Kidney (tissue), 13 donors: ENCODE measurements at regions not wholly inside any gene's neighbourhood (a gene's known extent, or its start where the extent isn't known, plus 50 kb on each side); places are given as distances from the start of the nearest gene placed in this dataset.

Experiments used
- DNase-seq, 5 donors: peaks; one replicate each; pipeline ENCODE4 v3.0.0-alpha.2; 2013 to 2020
- FAIRE-seq: peaks from 2 replicates; lab custom pipeline; 2012; peaks lifted over from hg19 to GRCh38; lab: Jason Lieb, UNC
- H3K27ac ChIP-seq, 2 donors: one replicate each; pipeline ENCODE4 v1.7.0; 2013; ENCODE audit warnings: low read depth in 2 of 2, low read length in 2 of 2, inconsistent platforms in 1 of 2
- H3K27me3 ChIP-seq: one replicate; pipeline ENCODE4 v1.7.1; 2013; ENCODE audit warnings: low read length, inconsistent platforms; ENCODE audit not compliant: control insufficient read depth, insufficient read depth
- H3K36me3 ChIP-seq, 3 donors: one replicate each; pipeline versions ENCODE4 v1.7.0 to v1.7.1; 2013; ENCODE audit warnings: low read length in 3 of 3, control low read depth in 1 of 3, inconsistent platforms in 1 of 3; ENCODE audit not compliant: insufficient read depth in 3 of 3, control insufficient read depth in 2 of 3
- H3K4me1 ChIP-seq, 3 donors: one replicate each; pipeline versions ENCODE4 v1.7.0 to v1.7.1; 2013; ENCODE audit warnings: low read length in 3 of 3, inconsistent platforms in 1 of 3, low read depth in 1 of 3; ENCODE audit not compliant: control insufficient read depth in 2 of 3, insufficient read depth in 2 of 3
- H3K4me3 ChIP-seq, 3 donors: one replicate each; pipeline versions ENCODE4 v1.7.0 to v1.8.1; 2013; ENCODE audit warnings: low read length in 3 of 3, control low read depth in 1 of 3, inconsistent platforms in 1 of 3
- H3K9ac ChIP-seq, 3 donors: one replicate each; pipeline versions ENCODE4 v1.7.0 to v1.7.1; 2013; ENCODE audit warnings: low read length in 3 of 3, control low read depth in 1 of 3, inconsistent platforms in 1 of 3
- H3K9me3 ChIP-seq, 3 donors: one replicate each; pipeline versions ENCODE4 v1.7.0 to v1.7.1; 2013; ENCODE audit warnings: low read length in 3 of 3, control low read depth in 1 of 3, inconsistent platforms in 1 of 3; ENCODE audit not compliant: control insufficient read depth in 2 of 3, insufficient read depth in 1 of 3
- CTCF ChIP-seq: IDR thresholded peaks from 3 replicates; pipeline ENCODE4 v1.5.1; 2012; ENCODE audit warnings: mild to moderate bottlenecking, moderate library complexity, borderline replicate concordance; ENCODE audit not compliant: insufficient read depth; ENCODE audit errors: extremely low read depth
- intact Hi-C: fragments of 100-400 bp; cut with DNase I; formaldehyde crosslinking; loops from one replicate; pipeline ENCODE4 v1.11.1; 2022
- donor health status: control.
- donor health status: control.
- donor health status: control.
- donor health status: control.
- donor health status: control.
- donor health status: DM: yes; HTN: yes; CAD: no.
- donor health status: Normal renal cell carcinoma (clear cell type).

- H3K4me3 ChIP-seq: no peak overlapping the region
- H3K4me1 ChIP-seq: no peaks in the 10 kb centered on the region
- FAIRE-seq (no peak), DNase-seq (peak in 2 of 5 donors; percentile 17 to 26)
- intact Hi-C loops: no loop called here
- H3K36me3 ChIP-seq: no peaks in the 10 kb centered on the region
- no peaks in the 10 kb centered on the region for H3K27me3 ChIP-seq
- TF ChIP-seq CTCF: no peak
- H3K9me3 ChIP-seq: no peaks in the 10 kb centered on the region
- no peak overlapping the region for H3K9ac ChIP-seq
- no peak overlapping the region for H3K27ac ChIP-seq
Observed at GRCh38 chr6:164258421-164258820, 843.9 kb downstream of the QKI start.

GRCh38 chr6:164252948-164253347 lies 838.4 kb downstream of the QKI start:
- Histone ChIP-seq H3K9ac (no peak overlapping the region), H3K4me1 (no peaks in the 10 kb centered on the region), H3K9me3 (no peaks in the 10 kb centered on the region), H3K27me3 (no peaks in the 10 kb centered on the region), H3K27ac (no peak overlapping the region), H3K36me3 (no peaks in the 10 kb centered on the region), H3K4me3 (no peak overlapping the region)
- no peak for TF ChIP-seq CTCF
- intact Hi-C loops: no loop called here
- FAIRE-seq: no peak
- peak in 2 of 5 donors; percentile 72 to 75 for DNase-seq

- Histone ChIP-seq H3K27ac (no peak overlapping the region), H3K4me1 (no peaks in the 10 kb centered on the region), H3K36me3 (no peaks in the 10 kb centered on the region), H3K9ac (no peak overlapping the region), H3K27me3 (no peaks in the 10 kb centered on the region), H3K4me3 (no peak overlapping the region), H3K9me3 (no peaks in the 10 kb centered on the region)
- DNase-seq: no peak
- intact Hi-C loops: no loop called here
- no peak for TF ChIP-seq CTCF
- no peak for FAIRE-seq
Observed at GRCh38 chr6:164252291-164252690, 837.8 kb downstream of the QKI start.

GRCh38 chr6:164247106-164247505 lies 832.6 kb downstream of the QKI start:
- no peak for TF ChIP-seq CTCF
- H3K9ac ChIP-seq: no peak overlapping the region
- no peaks in the 10 kb centered on the region for H3K4me1 ChIP-seq
- intact Hi-C loops: no loop called here
- FAIRE-seq (no peak), DNase-seq (peak in 2 of 5 donors; percentile 14)
- no peak overlapping the region for H3K27ac ChIP-seq
- H3K4me3 ChIP-seq: no peak overlapping the region
- H3K27me3 ChIP-seq: no peaks in the 10 kb centered on the region
- H3K36me3 ChIP-seq: no peaks in the 10 kb centered on the region
- H3K9me3 ChIP-seq: no peaks in the 10 kb centered on the region
